SH-SY5Y (cell line): ENCODE measurements at regions not wholly inside any gene's neighbourhood (a gene's known extent, or its start where the extent isn't known, plus 50 kb on each side); places are given as distances from the start of the nearest gene placed in this dataset.

Experiments
- GATA2 ChIP-seq: IDR thresholded peaks from 2 replicates; pipeline ENCODE4 v1.6.1; 2011; ENCODE audit warnings: mild to moderate bottlenecking, low read depth, low read length
- GATA3 ChIP-seq: IDR thresholded peaks from 2 replicates; pipeline ENCODE4 v1.6.1; 2011; ENCODE audit warnings: low read depth, mild to moderate bottlenecking, low read length, moderate library complexity

DNA sequence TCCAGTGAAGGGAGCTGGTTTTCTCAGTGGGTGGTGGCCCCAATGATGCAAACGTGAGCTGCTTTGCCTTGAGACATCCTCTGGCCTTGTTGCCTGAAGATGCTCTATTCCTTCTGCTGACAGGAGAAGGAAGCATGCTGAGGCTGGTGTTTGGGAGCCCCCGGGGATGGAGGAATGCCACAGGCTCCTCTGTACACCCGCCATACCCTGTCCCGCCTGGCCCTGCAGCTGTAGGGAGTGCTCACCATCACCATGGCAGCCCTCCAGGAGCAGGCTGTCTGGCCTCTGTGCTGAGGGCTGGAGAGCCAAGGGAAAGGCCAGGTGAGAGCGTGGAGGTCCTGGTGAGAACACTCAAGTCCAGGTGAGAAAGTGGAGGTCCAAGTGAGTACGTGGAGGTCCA lies 134.4 kb downstream of the MRPL36 start:
- no peak for TF ChIP-seq GATA2
- TF ChIP-seq GATA3, result no peak
